Astrocyte of the spinal cord (primary cell): ENCODE measurements at regions not wholly inside any gene's neighbourhood (a gene's known extent, or its start where the extent isn't known, plus 50 kb on each side); places are given as distances from the start of the nearest gene placed in this dataset.

Source experiments
- DNase-seq: peaks from one replicate; pipeline ENCODE4 v3.0.0; 2011; ENCODE audit warnings: low read depth, low spot score
- H3K4me3 ChIP-seq: 2 replicates; pipeline ENCODE4 v1.5.1; 2011; ENCODE audit warnings: low read depth, mild to moderate bottlenecking, low read length, moderate library complexity
- in situ Hi-C: cut with HindIII; loops from 2 replicates; pipeline ENCODE4 v1.10.0; 2017; ENCODE audit warnings: low sequenced_read_pairs
- TF ChIP-seq, protein P1 (sequence below): IDR thresholded peaks from 2 replicates; pipeline ENCODE4 v1.5.1; 2012; ENCODE audit warnings: low read depth, mild to moderate bottlenecking, low read length, inconsistent platforms

DNA sequence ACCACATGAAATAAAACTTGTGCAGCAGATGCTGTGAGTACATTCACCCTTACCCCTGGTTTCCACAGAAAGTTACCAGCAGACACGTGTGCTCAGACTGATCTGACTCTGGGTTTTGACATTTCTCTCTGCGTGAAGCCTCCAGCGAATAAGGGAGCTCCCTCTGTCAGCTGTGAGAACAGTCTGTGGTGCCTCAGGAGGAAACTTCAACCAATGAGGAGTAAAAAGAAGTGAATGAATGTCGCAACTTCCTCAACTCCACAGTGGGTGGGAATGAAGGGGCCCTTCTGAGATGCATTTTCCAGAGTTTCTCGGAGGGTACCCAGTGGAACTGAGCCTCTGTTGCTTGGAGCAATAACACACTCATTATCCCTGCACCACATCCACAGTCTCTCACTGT is 743.4 kb downstream of the TNS3 start:
- TF ChIP-seq, protein P1, sequence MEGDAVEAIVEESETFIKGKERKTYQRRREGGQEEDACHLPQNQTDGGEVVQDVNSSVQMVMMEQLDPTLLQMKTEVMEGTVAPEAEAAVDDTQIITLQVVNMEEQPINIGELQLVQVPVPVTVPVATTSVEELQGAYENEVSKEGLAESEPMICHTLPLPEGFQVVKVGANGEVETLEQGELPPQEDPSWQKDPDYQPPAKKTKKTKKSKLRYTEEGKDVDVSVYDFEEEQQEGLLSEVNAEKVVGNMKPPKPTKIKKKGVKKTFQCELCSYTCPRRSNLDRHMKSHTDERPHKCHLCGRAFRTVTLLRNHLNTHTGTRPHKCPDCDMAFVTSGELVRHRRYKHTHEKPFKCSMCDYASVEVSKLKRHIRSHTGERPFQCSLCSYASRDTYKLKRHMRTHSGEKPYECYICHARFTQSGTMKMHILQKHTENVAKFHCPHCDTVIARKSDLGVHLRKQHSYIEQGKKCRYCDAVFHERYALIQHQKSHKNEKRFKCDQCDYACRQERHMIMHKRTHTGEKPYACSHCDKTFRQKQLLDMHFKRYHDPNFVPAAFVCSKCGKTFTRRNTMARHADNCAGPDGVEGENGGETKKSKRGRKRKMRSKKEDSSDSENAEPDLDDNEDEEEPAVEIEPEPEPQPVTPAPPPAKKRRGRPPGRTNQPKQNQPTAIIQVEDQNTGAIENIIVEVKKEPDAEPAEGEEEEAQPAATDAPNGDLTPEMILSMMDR: no peak
- no peak overlapping the region for H3K4me3 ChIP-seq
- no peak for DNase-seq
- in situ Hi-C loops: no loop called here

DNA sequence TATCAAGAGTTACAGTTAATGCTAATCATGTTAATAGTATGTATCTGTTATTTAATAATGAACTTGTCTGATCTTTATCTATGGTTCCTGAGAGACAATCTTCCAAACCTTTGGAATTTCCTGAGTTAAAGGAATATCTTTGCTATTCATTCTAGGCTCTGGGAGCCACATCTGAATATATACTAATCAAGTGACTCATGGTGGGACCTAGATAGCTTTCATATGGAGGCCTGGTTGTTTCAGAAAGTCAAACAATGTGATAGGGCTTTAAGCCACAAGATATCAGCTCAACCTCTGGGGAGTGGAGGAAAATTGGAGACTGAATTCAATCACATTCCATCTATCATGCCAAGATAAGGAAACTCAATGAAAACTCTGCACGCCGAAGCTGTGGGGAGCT is 746.4 kb downstream of the TNS3 start:
- in situ Hi-C loops: no loop called here
- TF ChIP-seq, protein P1: no peak

DNA sequence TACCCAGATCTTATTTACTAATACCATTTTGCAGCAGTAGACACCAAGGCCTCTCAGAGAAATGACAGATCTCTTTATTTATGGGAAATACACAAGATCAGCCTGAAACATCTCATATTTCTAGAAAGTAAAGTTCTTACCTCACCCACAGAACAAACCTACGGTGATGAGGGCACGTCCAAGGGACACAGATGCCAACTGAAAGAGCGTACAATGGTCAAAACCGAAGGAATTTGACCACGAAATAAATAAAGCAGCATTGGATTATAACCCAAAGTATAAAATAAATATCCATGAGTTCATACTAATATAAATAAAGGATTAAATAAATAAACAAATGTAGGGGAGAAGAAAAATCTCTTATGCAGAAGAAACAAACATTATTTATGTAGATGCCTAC is 747.0 kb downstream of the TNS3 start:
- no peak overlapping the region for H3K4me3 ChIP-seq
- TF ChIP-seq, protein P1: no peak
- in situ Hi-C loops: no loop called here
- DNase-seq: no peak

More for the DNA sequence above, 746.4 kb downstream of the TNS3 start:
- no peak overlapping the region for H3K4me3 ChIP-seq
- DNase-seq: no peak

DNA sequence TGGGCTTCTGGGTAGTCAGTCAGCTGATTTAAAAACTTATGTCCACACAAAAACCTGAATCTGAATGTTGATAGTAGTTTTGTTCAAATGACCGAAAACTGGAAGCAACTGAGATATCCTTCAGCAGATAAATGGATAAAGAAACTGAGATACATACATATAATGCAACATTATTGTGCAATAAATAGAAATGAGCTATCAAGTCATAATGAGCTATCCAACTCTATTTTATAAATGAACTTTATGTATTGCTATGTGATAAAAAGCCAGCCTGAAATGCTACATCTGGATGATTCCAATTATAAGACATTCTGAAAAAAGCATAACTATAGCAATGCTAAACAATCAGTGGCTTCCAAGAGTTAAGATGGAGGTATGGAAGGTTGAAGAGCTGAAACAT is 748.7 kb downstream of the TNS3 start:
- no peak overlapping the region for H3K4me3 ChIP-seq
- TF ChIP-seq, protein P1: no peak
- in situ Hi-C loops: no loop called here
- no peak for DNase-seq

DNA sequence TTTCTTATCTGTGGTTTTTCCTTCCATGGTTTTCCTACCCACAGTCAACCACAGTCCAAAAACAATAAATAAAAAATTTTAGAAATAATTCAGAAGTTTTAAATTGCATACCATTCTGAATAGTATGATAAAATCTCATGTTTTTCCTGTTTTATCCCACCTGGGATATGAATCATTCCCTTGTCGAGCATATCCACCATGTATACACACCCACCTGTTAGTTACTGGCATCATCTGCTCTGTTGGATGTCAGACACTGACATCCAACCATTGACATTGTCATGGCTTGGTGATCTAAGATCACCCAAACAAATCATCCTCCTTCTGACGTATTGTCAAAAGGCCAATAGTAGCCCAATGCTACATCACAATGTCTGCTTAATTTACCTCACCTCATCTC is 749.8 kb downstream of the TNS3 start:
- DNase-seq: no peak
- in situ Hi-C loops: no loop called here
- H3K4me3 ChIP-seq: no peak overlapping the region
- TF ChIP-seq, protein P1: no peak

DNA sequence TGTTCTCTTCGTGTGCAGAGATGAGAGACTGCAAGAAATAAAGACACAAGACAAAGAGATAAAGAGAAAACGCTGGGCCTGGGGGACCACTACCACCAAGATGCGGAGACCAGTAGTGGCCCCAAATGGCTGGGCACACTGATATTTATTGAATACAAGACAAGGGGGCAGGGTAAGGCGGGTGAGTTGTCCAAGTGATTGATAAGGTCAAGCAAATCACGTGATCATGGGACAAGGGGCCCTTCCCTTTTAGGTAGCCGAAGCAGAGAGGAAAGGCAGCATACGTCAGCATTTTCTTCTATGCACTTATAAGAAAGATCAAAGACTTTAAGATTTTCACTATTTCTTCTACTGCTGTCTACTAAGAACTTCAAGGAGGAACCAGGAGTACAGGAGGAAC is 762.1 kb downstream of the TNS3 start:
- no peak overlapping the region for H3K4me3 ChIP-seq
- in situ Hi-C loops: no loop called here
- TF ChIP-seq, protein P1: no peak
- DNase-seq: no peak
